ENCODE measurements at regions not wholly inside any gene's neighbourhood (a gene's known extent, or its start where the extent isn't known, plus 50 kb on each side); places are given as distances from the start of the nearest gene placed in this dataset.
"Not testable (repeated sequence)": the region's sequence is repeated elsewhere in the genome, so short reads cannot be mapped to it uniquely, and the experiment has no call there.

DNA sequence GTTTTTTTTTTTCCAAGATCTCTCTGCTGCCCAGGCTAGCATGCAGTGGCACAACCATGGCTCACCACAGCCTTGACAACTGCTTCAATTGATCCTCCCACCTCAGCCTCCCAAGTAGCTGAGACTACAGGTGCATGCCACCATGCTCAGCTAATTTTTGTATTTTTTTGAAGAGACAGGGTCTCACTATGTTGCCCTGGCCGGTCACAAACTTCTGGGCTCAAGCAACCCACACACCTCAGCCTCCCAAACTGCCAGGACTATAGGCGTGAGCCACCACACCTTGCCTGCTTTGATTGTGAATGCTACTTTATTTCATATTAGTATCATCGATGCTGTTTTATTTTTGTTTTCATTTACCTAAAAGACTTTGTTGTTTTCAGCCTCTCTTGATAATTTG, 81.5 kb upstream of the GNAZ start:
- DNase-seq (ENCODE audit: insufficient read length, low spot score, missing footprints): no peak
- no peaks in the 10 kb centered on the region for H3K4me1 ChIP-seq (ENCODE audit: insufficient read depth, low read length)

DNA sequence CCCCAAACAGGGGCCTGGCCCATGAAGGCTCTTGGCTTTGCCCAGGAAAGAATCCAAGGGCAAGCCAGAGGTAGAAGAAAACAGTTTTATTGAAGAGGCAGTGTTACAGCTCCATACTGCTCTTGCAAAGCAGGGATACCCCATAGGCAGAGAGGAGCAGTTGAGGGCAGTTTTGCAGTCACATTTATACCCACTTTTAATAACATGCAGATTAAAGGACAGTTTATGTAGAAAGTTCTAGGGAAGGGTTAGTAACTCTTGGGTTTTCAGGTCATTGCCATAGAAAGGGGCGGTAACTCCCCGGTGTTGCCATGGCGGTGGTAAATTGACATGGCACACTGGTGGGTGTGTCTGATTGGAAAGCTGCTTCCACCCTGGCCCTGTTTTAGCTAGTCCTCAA, 80.5 kb upstream of the GNAZ start:
- no peaks in the 10 kb centered on the region for H3K9me3 ChIP-seq (ENCODE audit: low read depth, low read length)

More for the DNA sequence above, 81.5 kb upstream of the GNAZ start:
- Histone ChIP-seq H3K36me3 (ENCODE audit: insufficient read depth, low read length) (no peaks in the 10 kb centered on the region), H2AFZ (ENCODE audit: low read length) (no peak overlapping the region), H3K9me3 (ENCODE audit: low read depth, low read length) (no peaks in the 10 kb centered on the region), H3K27ac (ENCODE audit: low read depth, low read length) (no peak overlapping the region), H4K20me1 (ENCODE audit: insufficient read depth, low read length) (no peaks in the 10 kb centered on the region), H3K79me2 (ENCODE audit: insufficient read depth, low read length) (no peaks in the 10 kb centered on the region), H3K4me2 (ENCODE audit: insufficient read depth, low read length) (no peak overlapping the region), H3K27me3 (ENCODE audit: insufficient read depth, low read length) (no peaks in the 10 kb centered on the region), H3K4me3 (ENCODE audit: insufficient read depth, low read length) (no peak overlapping the region)
- TF ChIP-seq, protein P1, sequence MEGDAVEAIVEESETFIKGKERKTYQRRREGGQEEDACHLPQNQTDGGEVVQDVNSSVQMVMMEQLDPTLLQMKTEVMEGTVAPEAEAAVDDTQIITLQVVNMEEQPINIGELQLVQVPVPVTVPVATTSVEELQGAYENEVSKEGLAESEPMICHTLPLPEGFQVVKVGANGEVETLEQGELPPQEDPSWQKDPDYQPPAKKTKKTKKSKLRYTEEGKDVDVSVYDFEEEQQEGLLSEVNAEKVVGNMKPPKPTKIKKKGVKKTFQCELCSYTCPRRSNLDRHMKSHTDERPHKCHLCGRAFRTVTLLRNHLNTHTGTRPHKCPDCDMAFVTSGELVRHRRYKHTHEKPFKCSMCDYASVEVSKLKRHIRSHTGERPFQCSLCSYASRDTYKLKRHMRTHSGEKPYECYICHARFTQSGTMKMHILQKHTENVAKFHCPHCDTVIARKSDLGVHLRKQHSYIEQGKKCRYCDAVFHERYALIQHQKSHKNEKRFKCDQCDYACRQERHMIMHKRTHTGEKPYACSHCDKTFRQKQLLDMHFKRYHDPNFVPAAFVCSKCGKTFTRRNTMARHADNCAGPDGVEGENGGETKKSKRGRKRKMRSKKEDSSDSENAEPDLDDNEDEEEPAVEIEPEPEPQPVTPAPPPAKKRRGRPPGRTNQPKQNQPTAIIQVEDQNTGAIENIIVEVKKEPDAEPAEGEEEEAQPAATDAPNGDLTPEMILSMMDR (IDR thresholded peaks at IDR 0.05; ENCODE audit: extremely low read depth, low read depth, low read length): no peak

DNA sequence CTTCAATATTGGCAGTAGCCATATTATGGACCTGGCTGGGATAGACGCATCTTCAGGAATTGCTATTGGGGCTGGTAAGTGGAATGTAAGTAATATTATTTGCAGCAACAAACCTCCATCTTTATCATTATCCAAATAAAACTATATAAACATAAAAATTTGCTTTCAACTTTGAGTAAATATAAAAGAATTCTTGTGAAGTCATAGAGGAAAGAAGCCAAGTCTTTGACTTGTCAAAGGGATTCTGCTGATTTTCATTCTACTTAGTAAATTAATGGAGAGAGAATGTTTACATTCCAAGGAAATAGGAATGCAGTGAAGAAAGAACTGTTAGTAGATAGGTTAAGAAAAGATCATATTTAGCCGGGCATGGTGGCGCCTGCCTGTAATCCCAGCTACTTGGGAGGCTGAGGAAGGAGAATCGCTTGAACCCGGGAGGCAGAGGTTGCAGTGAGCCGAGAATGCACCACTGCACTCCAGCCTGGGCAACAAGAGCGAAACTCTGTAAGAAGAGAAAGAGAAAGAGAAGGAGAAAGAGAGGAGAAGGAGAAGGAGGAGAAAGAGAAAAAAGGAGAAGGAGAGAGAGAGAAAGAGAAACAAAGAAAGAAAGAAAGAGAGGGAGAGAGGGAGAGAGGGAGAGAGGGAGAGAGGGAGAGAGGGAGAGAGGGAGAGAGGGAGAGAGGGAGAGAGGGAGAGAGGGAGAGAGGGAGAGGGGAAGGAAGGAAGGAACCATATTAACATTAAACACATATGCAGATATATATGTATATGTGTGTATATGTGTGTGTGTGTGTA, 79.4 kb upstream of the GNAZ start:
- not testable (repeated sequence) for H2AFZ ChIP-seq (ENCODE audit: low read length); DNase-seq (ENCODE audit: insufficient read length, low spot score, missing footprints)

More for the DNA sequence above, 80.5 kb upstream of the GNAZ start:
- no peak overlapping the region for H2AFZ ChIP-seq (ENCODE audit: low read length)
- H3K4me2 ChIP-seq (ENCODE audit: insufficient read depth, low read length): no peak overlapping the region
- no peaks in the 10 kb centered on the region for H4K20me1 ChIP-seq (ENCODE audit: insufficient read depth, low read length)
- TF ChIP-seq, protein P1 (IDR thresholded peaks at IDR 0.05; ENCODE audit: extremely low read depth, low read depth, low read length): no peak
- no peak for DNase-seq (ENCODE audit: insufficient read length, low spot score, missing footprints)
- H3K4me3 ChIP-seq (ENCODE audit: insufficient read depth, low read length): no peak overlapping the region
- no peaks in the 10 kb centered on the region for H3K27me3 ChIP-seq (ENCODE audit: insufficient read depth, low read length)
- no peak overlapping the region for H3K27ac ChIP-seq (ENCODE audit: low read depth, low read length)
- H3K4me1 ChIP-seq (ENCODE audit: insufficient read depth, low read length): no peaks in the 10 kb centered on the region
- H3K36me3 ChIP-seq (ENCODE audit: insufficient read depth, low read length): no peaks in the 10 kb centered on the region
- no peaks in the 10 kb centered on the region for H3K79me2 ChIP-seq (ENCODE audit: insufficient read depth, low read length)

DNA sequence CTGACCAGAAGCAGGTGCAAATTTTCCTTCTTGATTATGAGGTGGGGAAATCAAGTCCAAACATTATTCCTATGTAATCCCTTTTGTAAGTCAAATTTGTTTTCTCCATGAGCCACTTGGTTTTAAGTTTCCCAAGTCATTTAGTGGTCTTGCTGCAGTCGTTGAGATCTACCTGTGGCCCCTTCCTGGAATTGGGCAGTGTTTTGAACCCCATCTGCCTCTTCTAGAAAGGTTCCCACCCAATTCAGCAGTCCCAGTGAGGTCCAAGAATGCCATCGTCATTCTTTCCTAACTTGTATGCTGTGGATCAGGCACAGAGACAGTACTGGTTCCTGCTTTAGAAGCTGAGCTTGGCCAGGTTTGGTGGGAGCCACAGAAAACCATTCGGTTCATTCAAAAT, 77.8 kb upstream of the GNAZ start:
- DNase-seq (ENCODE audit: insufficient read length, low spot score, missing footprints): no peak
- peaks cover 5% of the 10 kb centered on the region for H3K9me3 ChIP-seq (ENCODE audit: low read depth, low read length)
- H3K4me2 ChIP-seq (ENCODE audit: insufficient read depth, low read length): no peak overlapping the region
- H3K79me2 ChIP-seq (ENCODE audit: insufficient read depth, low read length): no peaks in the 10 kb centered on the region
- H3K4me1 ChIP-seq (ENCODE audit: insufficient read depth, low read length): no peaks in the 10 kb centered on the region
- no peak overlapping the region for H2AFZ ChIP-seq (ENCODE audit: low read length)
- H3K27ac ChIP-seq (ENCODE audit: low read depth, low read length): no peak overlapping the region
- no peaks in the 10 kb centered on the region for H4K20me1 ChIP-seq (ENCODE audit: insufficient read depth, low read length)
- TF ChIP-seq, protein P1 (IDR thresholded peaks at IDR 0.05; ENCODE audit: extremely low read depth, low read depth, low read length): no peak
- no peaks in the 10 kb centered on the region for H3K36me3 ChIP-seq (ENCODE audit: insufficient read depth, low read length)
- no peak overlapping the region for H3K4me3 ChIP-seq (ENCODE audit: insufficient read depth, low read length)
- no peaks in the 10 kb centered on the region for H3K27me3 ChIP-seq (ENCODE audit: insufficient read depth, low read length)

More for the DNA sequence above, 79.4 kb upstream of the GNAZ start:
- not testable (repeated sequence) for H3K27me3 ChIP-seq (ENCODE audit: insufficient read depth, low read length); H3K79me2 ChIP-seq (ENCODE audit: insufficient read depth, low read length); H3K4me1 ChIP-seq (ENCODE audit: insufficient read depth, low read length); H3K4me2 ChIP-seq (ENCODE audit: insufficient read depth, low read length); H3K27ac ChIP-seq (ENCODE audit: low read depth, low read length); H3K36me3 ChIP-seq (ENCODE audit: insufficient read depth, low read length); H3K9me3 ChIP-seq (ENCODE audit: low read depth, low read length); H3K4me3 ChIP-seq (ENCODE audit: insufficient read depth, low read length); H4K20me1 ChIP-seq (ENCODE audit: insufficient read depth, low read length)

All from osteoblast (primary cell).